ENCODE measurements at regions not wholly inside any gene's neighbourhood (a gene's known extent, or its start where the extent isn't known, plus 50 kb on each side); places are given as distances from the start of the nearest gene placed in this dataset.

GRCh38 chr2:139124271-139124670, 344.1 kb upstream of the NXPH2 start:
- no peaks in the 10 kb centered on the region for H3K4me1 ChIP-seq
- no peak overlapping the region for H3K4me3 ChIP-seq
- no peak overlapping the region for H3K27ac ChIP-seq
- no peak for TF ChIP-seq POLR2AphosphoS5 (IDR thresholded peaks at IDR 0.05; ENCODE audit: insufficient read depth in 1 of 2, low read depth in 1 of 2)
- no peak for TF ChIP-seq POLR2A (IDR thresholded peaks at IDR 0.05)
- no peak for TF ChIP-seq CTCF (IDR thresholded peaks at IDR 0.05)
- intact Hi-C loops (cut with DNase I): no loop called here
- no peaks in the 10 kb centered on the region for H3K27me3 ChIP-seq
- H3K9me3 ChIP-seq: no peaks in the 10 kb centered on the region
- no peaks in the 10 kb centered on the region for H3K36me3 ChIP-seq
- DNase-seq (ENCODE audit: extremely low spot score in 2 of 2): no peak

- DNase-seq (ENCODE audit: extremely low spot score in 2 of 2): no peak
- no peaks in the 10 kb centered on the region for H3K27me3 ChIP-seq
- intact Hi-C loops (cut with DNase I): no loop called here
- no peak overlapping the region for H3K27ac ChIP-seq
- no peaks in the 10 kb centered on the region for H3K9me3 ChIP-seq
- no peaks in the 10 kb centered on the region for H3K36me3 ChIP-seq
- TF ChIP-seq CTCF (IDR thresholded peaks at IDR 0.05) (no peak), POLR2A (IDR thresholded peaks at IDR 0.05) (no peak), POLR2AphosphoS5 (IDR thresholded peaks at IDR 0.05; ENCODE audit: insufficient read depth in 1 of 2, low read depth in 1 of 2) (no peak)
- H3K4me1 ChIP-seq: no peaks in the 10 kb centered on the region
- no peak overlapping the region for H3K4me3 ChIP-seq
Measured at GRCh38 chr2:139123795-139124194, 343.6 kb upstream of the NXPH2 start.

GRCh38 chr2:139122711-139123158, 342.5 kb upstream of the NXPH2 start:
- no peaks in the 10 kb centered on the region for H3K27me3 ChIP-seq
- no peaks in the 10 kb centered on the region for H3K36me3 ChIP-seq
- H3K9me3 ChIP-seq: no peaks in the 10 kb centered on the region
- no peak overlapping the region for H3K4me3 ChIP-seq
- no peak for DNase-seq (ENCODE audit: extremely low spot score in 2 of 2)
- H3K27ac ChIP-seq: no peak overlapping the region
- intact Hi-C loops (cut with DNase I): no loop called here
- no peaks in the 10 kb centered on the region for H3K4me1 ChIP-seq
- TF ChIP-seq POLR2A (IDR thresholded peaks at IDR 0.05) (no peak), POLR2AphosphoS5 (IDR thresholded peaks at IDR 0.05; ENCODE audit: insufficient read depth in 1 of 2, low read depth in 1 of 2) (no peak), CTCF (IDR thresholded peaks at IDR 0.05) (no peak)

GRCh38 chr2:139099721-139100120, 319.5 kb upstream of the NXPH2 start:
- H3K4me3 ChIP-seq: no peak overlapping the region
- no peaks in the 10 kb centered on the region for H3K9me3 ChIP-seq
- TF ChIP-seq CTCF (IDR thresholded peaks at IDR 0.05) (no peak), POLR2AphosphoS5 (IDR thresholded peaks at IDR 0.05; ENCODE audit: insufficient read depth in 1 of 2, low read depth in 1 of 2) (no peak), POLR2A (IDR thresholded peaks at IDR 0.05) (no peak)
- H3K27ac ChIP-seq: no peak overlapping the region
- DNase-seq (ENCODE audit: extremely low spot score in 2 of 2): no peak
- intact Hi-C loops (cut with DNase I): loop anchor here (5.0 kb wide), 1 partner anchor 1922 kb away; no protein-coding TSS in a partner anchor
- H3K36me3 ChIP-seq: no peaks in the 10 kb centered on the region
- H3K27me3 ChIP-seq: no peaks in the 10 kb centered on the region
- no peaks in the 10 kb centered on the region for H3K4me1 ChIP-seq

GRCh38 chr2:139098961-139099360, 318.8 kb upstream of the NXPH2 start:
- Histone ChIP-seq H3K4me1 (no peaks in the 10 kb centered on the region), H3K27me3 (no peaks in the 10 kb centered on the region), H3K4me3 (no peak overlapping the region), H3K9me3 (no peaks in the 10 kb centered on the region), H3K36me3 (no peaks in the 10 kb centered on the region), H3K27ac (no peak overlapping the region)
- DNase-seq (ENCODE audit: extremely low spot score in 2 of 2): no peak
- TF ChIP-seq POLR2A (IDR thresholded peaks at IDR 0.05) (no peak), CTCF (IDR thresholded peaks at IDR 0.05) (no peak), POLR2AphosphoS5 (IDR thresholded peaks at IDR 0.05; ENCODE audit: insufficient read depth in 1 of 2, low read depth in 1 of 2) (no peak)
- intact Hi-C loops (cut with DNase I): loop anchor here (5.0 kb wide), 1 partner anchor 1922 kb away; no protein-coding TSS in a partner anchor

Data from vagina (tissue), 2 donors.